Keratinocyte (primary cell): ENCODE measurements at regions not wholly inside any gene's neighbourhood (a gene's known extent, or its start where the extent isn't known, plus 50 kb on each side); places are given as distances from the start of the nearest gene placed in this dataset.

ENCODE experiments used
- DNase-seq: peaks from one replicate; pipeline ENCODE4 v3.0.0-alpha.2; 2011; ENCODE audit warnings: low read depth, missing footprints, low spot score
- FAIRE-seq: peaks from 2 replicates; lab custom pipeline; 2011; peaks lifted over from hg19 to GRCh38; lab: Jason Lieb, UNC
- H2AFZ ChIP-seq: 2 replicates; pipeline ENCODE4 v1.6.0; 2012; ENCODE audit warnings: low read length, control low read depth, inconsistent platforms; ENCODE audit not compliant: control insufficient read depth
- H3K27ac ChIP-seq: 2 replicates; pipeline ENCODE4 v1.5.1; 2011; ENCODE audit warnings: low read length; ENCODE audit not compliant: control insufficient read depth, insufficient read depth
- H3K27me3 ChIP-seq: 3 replicates; pipeline ENCODE4 v1.6.0; 2011; ENCODE audit warnings: low read length; ENCODE audit not compliant: control insufficient read depth, insufficient read depth; ENCODE audit errors: extremely low read depth
- H3K36me3 ChIP-seq, 2 experiments: 2 replicates in 1 of 2; 3 replicates in 1 of 2; pipeline ENCODE4 v1.5.1; 2011; ENCODE audit warnings: low read length in 2 of 2, mild to moderate bottlenecking in 1 of 2; ENCODE audit not compliant: control insufficient read depth in 2 of 2, insufficient read depth in 2 of 2; ENCODE audit errors: extremely low read depth in 1 of 2
- H3K4me1 ChIP-seq: 3 replicates; pipeline ENCODE4 v1.5.1; 2011; ENCODE audit warnings: low read length; ENCODE audit not compliant: control insufficient read depth, insufficient read depth; ENCODE audit errors: extremely low read depth
- H3K4me2 ChIP-seq: 3 replicates; pipeline ENCODE4 v1.6.0; 2011; ENCODE audit warnings: low read depth, low read length; ENCODE audit not compliant: control insufficient read depth, insufficient read depth; ENCODE audit errors: extremely low read depth
- H3K4me3 ChIP-seq, 3 experiments: fragments of 200-600 bp in 1 of 3; sonication (generic) in 1 of 3; 2 replicates in 2 of 3; 3 replicates in 1 of 3; pipeline ENCODE4 v1.5.1; 2011 to 2016; ENCODE audit warnings: low read length in 3 of 3, mild to moderate bottlenecking in 3 of 3, control low read depth in 2 of 3, inconsistent platforms in 1 of 3, low read depth in 1 of 3, mixed read lengths in 1 of 3, mixed run types in 1 of 3, moderate library complexity in 1 of 3; ENCODE audit not compliant: control insufficient read depth in 2 of 3, insufficient read depth in 2 of 3; ENCODE audit errors: extremely low read depth in 1 of 3
- H3K79me2 ChIP-seq: 2 replicates; pipeline ENCODE4 v1.6.0; 2012; ENCODE audit warnings: low read length; ENCODE audit not compliant: control insufficient read depth, insufficient read depth
- H3K9ac ChIP-seq: 3 replicates; pipeline ENCODE4 v1.6.0; 2011; ENCODE audit warnings: low read length; ENCODE audit not compliant: control insufficient read depth, insufficient read depth; ENCODE audit errors: extremely low read depth
- H3K9me1 ChIP-seq: 3 replicates; pipeline ENCODE4 v1.6.0; 2011; ENCODE audit warnings: low read length; ENCODE audit not compliant: control insufficient read depth, insufficient read depth; ENCODE audit errors: extremely low read depth
- H3K9me3 ChIP-seq: 2 replicates; pipeline ENCODE4 v1.5.1; 2012; ENCODE audit warnings: low read depth, low read length; ENCODE audit not compliant: control insufficient read depth
- H4K20me1 ChIP-seq: 3 replicates; pipeline ENCODE4 v1.6.0; 2011; ENCODE audit warnings: low read length; ENCODE audit not compliant: control insufficient read depth, insufficient read depth; ENCODE audit errors: extremely low read depth
- CTCF ChIP-seq, 3 experiments: IDR thresholded peaks in 1 of 3; conservative IDR thresholded peaks in 1 of 3; optimal IDR thresholded peaks in 1 of 3; 2 replicates in 2 of 3; 3 replicates in 1 of 3; pipeline versions ENCODE3 to v1.5.1; 2011; ENCODE audit warnings: low read length in 3 of 3, mild to moderate bottlenecking in 3 of 3, moderate library complexity in 2 of 3, control low read depth in 1 of 3, inconsistent platforms in 1 of 3; ENCODE audit not compliant: insufficient read depth in 2 of 3; ENCODE audit errors: extremely low read depth in 1 of 3
- EZH2 ChIP-seq: IDR thresholded peaks from one replicate; pipeline ENCODE4 v1.6.1; 2012; ENCODE audit warnings: inconsistent platforms, mild to moderate bottlenecking, low read length, moderate library complexity
- dilution Hi-C: fragments of 300-500 bp; cut with MboI; formaldehyde crosslinking; loops from one replicate; pipeline ENCODE4 v1.7.0; 2020; ENCODE audit warnings: low sequenced_read_pairs; ENCODE audit not compliant: extremely low pct_ligation_motif_present

- Histone ChIP-seq H2AFZ (no peak overlapping the region), H3K4me2 (no peak overlapping the region)
- DNase-seq: no peak
These were observed 601.7 kb upstream of the ZNF717 start for GRCh38 chr3:76387000-76387399.

GRCh38 chr3:76400141-76400540 lies 614.8 kb upstream of the ZNF717 start:
- Histone ChIP-seq H3K36me3 (no peaks in the 10 kb centered on the region), H3K9me3 (no peaks in the 10 kb centered on the region), H3K4me3 (no peak overlapping the region), H3K27me3 (no peaks in the 10 kb centered on the region), H3K4me2 (no peak overlapping the region), H2AFZ (no peak overlapping the region), H3K9me1 (no peaks in the 10 kb centered on the region), H3K9ac (no peak overlapping the region), H3K4me1 (no peaks in the 10 kb centered on the region), H3K27ac (no peak overlapping the region), H4K20me1 (no peaks in the 10 kb centered on the region), H3K79me2 (no peaks in the 10 kb centered on the region)
- dilution Hi-C loops: no loop called here
- FAIRE-seq (no peak), DNase-seq (no peak)
- TF ChIP-seq EZH2 (no peak), CTCF (optimal IDR thresholded peaks at IDR 0.05 in 1 of 3, IDR thresholded peaks at IDR 0.05 in 1 of 3, conservative IDR thresholded peaks at IDR 0.05 in 1 of 3; ENCODE audit: extremely low read depth in 1 of 3, insufficient read depth in 2 of 3, low read length in 3 of 3) (no peak)

More at GRCh38 chr3:76387000-76387399, 601.7 kb upstream of the ZNF717 start:
- Histone ChIP-seq H3K9me3 (no peaks in the 10 kb centered on the region), H3K27ac (no peak overlapping the region), H3K27me3 (no peaks in the 10 kb centered on the region), H3K36me3 (no peaks in the 10 kb centered on the region), H3K9me1 (no peaks in the 10 kb centered on the region), H3K4me3 (no peak overlapping the region), H3K9ac (no peak overlapping the region), H4K20me1 (no peaks in the 10 kb centered on the region), H3K4me1 (no peaks in the 10 kb centered on the region), H3K79me2 (no peaks in the 10 kb centered on the region)
- FAIRE-seq: no peak
- no peak for TF ChIP-seq EZH2
- no peak for TF ChIP-seq CTCF (optimal IDR thresholded peaks at IDR 0.05 in 1 of 3, IDR thresholded peaks at IDR 0.05 in 1 of 3, conservative IDR thresholded peaks at IDR 0.05 in 1 of 3; ENCODE audit: extremely low read depth in 1 of 3, insufficient read depth in 2 of 3, low read length in 3 of 3)
- dilution Hi-C loops: no loop called here
